PC-3 (cell line): ENCODE measurements at regions not wholly inside any gene's neighbourhood (a gene's known extent, or its start where the extent isn't known, plus 50 kb on each side); places are given as distances from the start of the nearest gene placed in this dataset.

ENCODE experiments used
- ATAC-seq: fragments of 200-7000 bp; cut with Tn5 transposase; 2 replicates; pipeline ENCODE4 v1.9.1; 2020; ENCODE audit warnings: mild to moderate bottlenecking, moderate library complexity
- BruUV-seq: library from RNA; stranded (reverse); fragments of 400-500 nt; replicated peaks from 2 replicates; lab custom pipeline; 2021; lab: Mats Ljungman, UMichigan
- CTCF ChIA-PET: fragments of 300-600 bp; sonication (Branson Sonifier 250); formaldehyde crosslinking; loops from one replicate; lab custom pipeline; 2022; ENCODE audit warnings: antibody characterized with exemption; lab: Charles Lee
- POLR2A ChIA-PET: fragments of 300-600 bp; sonication (Branson Sonifier 250); formaldehyde crosslinking; loops from one replicate; lab custom pipeline; 2022; ENCODE audit warnings: antibody characterized with exemption; ENCODE audit not compliant: unreplicated experiment; lab: Charles Lee
- DNase-seq: peaks from one replicate; pipeline ENCODE4 v3.0.0-alpha.2; 2015
- H2AFZ ChIP-seq: fragments of 300-600 bp; sonication (generic); 2 replicates; pipeline ENCODE4 v1.6.0; 2016; ENCODE audit warnings: antibody characterized with exemption, low read length
- H3F3A ChIP-seq: fragments of 300-600 bp; sonication (generic); one replicate; pipeline ENCODE4 v1.6.0; 2017; ENCODE audit warnings: antibody characterized with exemption, low read length, control low read depth, mild to moderate bottlenecking; ENCODE audit not compliant: unreplicated experiment
- H3K27ac ChIP-seq: fragments of 300-600 bp; sonication (generic); 2 replicates; pipeline ENCODE4 v1.5.1; 2016; ENCODE audit warnings: mild to moderate bottlenecking, low read length
- H3K27me3 ChIP-seq: fragments of 300-600 bp; sonication (generic); 2 replicates; pipeline ENCODE4 v1.6.1; 2016; ENCODE audit warnings: low read length, mixed read lengths
- H3K36me3 ChIP-seq: fragments of 300-600 bp; sonication (generic); 2 replicates; pipeline ENCODE4 v1.6.1; 2016; ENCODE audit warnings: low read depth, mixed run types, low read length, mixed read lengths
- H3K4me1 ChIP-seq: fragments of 300-600 bp; sonication (generic); 2 replicates; pipeline ENCODE4 v1.5.1; 2016; ENCODE audit warnings: low read length; ENCODE audit not compliant: insufficient read depth
- H3K4me2 ChIP-seq: fragments of 300-600 bp; sonication (generic); 2 replicates; pipeline ENCODE4 v1.6.0; 2016; ENCODE audit warnings: low read length
- H3K4me3 ChIP-seq: fragments of 300-600 bp; sonication (generic); 2 replicates; pipeline ENCODE4 v1.5.1; 2016; ENCODE audit warnings: mild to moderate bottlenecking, low read length, mixed read lengths
- H3K79me2 ChIP-seq: fragments of 300-600 bp; sonication (generic); 2 replicates; pipeline ENCODE4 v1.6.1; 2017; ENCODE audit warnings: low read length, mixed read lengths
- H3K9ac ChIP-seq: fragments of 300-600 bp; sonication (generic); 2 replicates; pipeline ENCODE4 v1.6.0; 2016; ENCODE audit warnings: mild to moderate bottlenecking, low read length
- H3K9me2 ChIP-seq: fragments of 300-600 bp; sonication (generic); replicated peaks from 2 replicates; pipeline ENCODE4 v1.6.1; 2016; ENCODE audit warnings: mixed run types, low read length, mixed read lengths
- H3K9me3 ChIP-seq: fragments of 300-600 bp; sonication (generic); 2 replicates; pipeline ENCODE4 v1.6.1; 2016; ENCODE audit warnings: low read length, mixed read lengths
- H4K20me1 ChIP-seq: fragments of 300-600 bp; sonication (generic); 2 replicates; pipeline ENCODE4 v1.6.1; 2016; ENCODE audit warnings: low read length, mixed read lengths
- CTCF ChIP-seq: fragments of 300-600 bp; sonication (generic); conservative IDR thresholded peaks from 2 replicates; pipeline ENCODE4 v1.5.1; 2017; ENCODE audit warnings: antibody characterized with exemption, low read depth, mild to moderate bottlenecking, low read length
- EZH2 ChIP-seq: fragments of 300-600 bp; sonication (generic); IDR thresholded peaks from one replicate; pipeline ENCODE4 v1.6.1; 2017; ENCODE audit warnings: antibody characterized with exemption, mild to moderate bottlenecking, low read length; ENCODE audit not compliant: unreplicated experiment
- EZH2phosphoT487 ChIP-seq: fragments of 300-600 bp; sonication (generic); IDR thresholded peaks from 2 replicates; pipeline ENCODE4 v1.6.1; 2018; ENCODE audit warnings: mild to moderate bottlenecking, antibody characterized with exemption, low read length, borderline replicate concordance
- intact Hi-C: fragments of 100-400 bp; cut with micrococcal nuclease; formaldehyde crosslinking; loops from 2 replicates; pipeline ENCODE4 v1.9.0; 2023

GRCh38 chr3:194861375-194861774 is 175.7 kb downstream of the FAM43A start:
- CTCF ChIA-PET = no interaction called here
- H3K4me1 ChIP-seq = peaks cover 5% of the 10 kb centered on the region; the same call in 1 of the 2 replicates
- no peaks in the 10 kb centered on the region for H3K9me3 ChIP-seq
- H2AFZ ChIP-seq = no peak overlapping the region
- no peaks in the 10 kb centered on the region for H3F3A ChIP-seq
- POLR2A ChIA-PET = no interaction called here
- intact Hi-C loops = no loop called here
- H3K27me3 ChIP-seq = no peaks in the 10 kb centered on the region
- ATAC-seq (peak; percentile 16; the same call in 1 of the 2 replicates), DNase-seq (no peak)
- H3K27ac ChIP-seq = no peak overlapping the region
- no peaks in the 10 kb centered on the region for H4K20me1 ChIP-seq
- H3K4me2 ChIP-seq = no peak overlapping the region
- H3K9ac ChIP-seq = no peak overlapping the region
- BruUV-seq = no TSS peak
- no peaks in the 10 kb centered on the region for H3K79me2 ChIP-seq
- TF ChIP-seq EZH2phosphoT487 = no peak
- no peak for TF ChIP-seq CTCF
- no peak for TF ChIP-seq EZH2
- no peaks in the 10 kb centered on the region for H3K36me3 ChIP-seq
- no peaks in the 10 kb centered on the region for H3K9me2 ChIP-seq
- H3K4me3 ChIP-seq = no peak overlapping the region

- H3K79me2 ChIP-seq = no peaks in the 10 kb centered on the region
- ATAC-seq (no peak), DNase-seq (no peak)
- H3K9me2 ChIP-seq = no peaks in the 10 kb centered on the region
- no peaks in the 10 kb centered on the region for H4K20me1 ChIP-seq
- no peak overlapping the region for H3K27ac ChIP-seq
- ChIA-PET CTCF (no interaction called here), POLR2A (no interaction called here)
- peaks cover 21% of the 10 kb centered on the region for H3K4me1 ChIP-seq
- H3F3A ChIP-seq = no peaks in the 10 kb centered on the region
- TF ChIP-seq EZH2 = no peak
- TF ChIP-seq CTCF = no peak
- no peak for TF ChIP-seq EZH2phosphoT487
- no peak overlapping the region for H2AFZ ChIP-seq
- H3K4me2 ChIP-seq = no peak overlapping the region
- no peaks in the 10 kb centered on the region for H3K36me3 ChIP-seq
- no peaks in the 10 kb centered on the region for H3K27me3 ChIP-seq
- H3K9ac ChIP-seq = no peak overlapping the region
- no TSS peak for BruUV-seq
- no peaks in the 10 kb centered on the region for H3K9me3 ChIP-seq
- intact Hi-C loops = no loop called here
- no peak overlapping the region for H3K4me3 ChIP-seq
These were observed 179.4 kb downstream of the FAM43A start for GRCh38 chr3:194865061-194865460.

GRCh38 chr3:194865615-194866014 is 179.9 kb downstream of the FAM43A start:
- ChIA-PET CTCF (no interaction called here), POLR2A (no interaction called here)
- ATAC-seq (no peak), DNase-seq (no peak)
- Histone ChIP-seq H3K4me3 (no peak overlapping the region), H3K9me3 (no peaks in the 10 kb centered on the region), H3K79me2 (no peaks in the 10 kb centered on the region), H3K27me3 (no peaks in the 10 kb centered on the region), H3K9me2 (no peaks in the 10 kb centered on the region), H3F3A (no peaks in the 10 kb centered on the region), H3K9ac (no peak overlapping the region), H3K36me3 (no peaks in the 10 kb centered on the region), H3K4me1 (peaks cover 24% of the 10 kb centered on the region), H4K20me1 (no peaks in the 10 kb centered on the region), H2AFZ (no peak overlapping the region), H3K27ac (no peak overlapping the region), H3K4me2 (no peak overlapping the region)
- no TSS peak for BruUV-seq
- TF ChIP-seq EZH2 (no peak), CTCF (no peak), EZH2phosphoT487 (no peak)
- intact Hi-C loops = no loop called here
